ENCODE measurements at regions not wholly inside any gene's neighbourhood (a gene's known extent, or its start where the extent isn't known, plus 50 kb on each side); places are given as distances from the start of the nearest gene placed in this dataset.

GRCh38 chr4:168028568-168028967 lies 63.8 kb upstream of the ANXA10 start:
- TF ChIP-seq CTCF (IDR thresholded peaks at IDR 0.05) (no peak), POLR2A (IDR thresholded peaks at IDR 0.05) (no peak)

Measured in thyroid gland (tissue), 4 donors.